Neural crest cell (in vitro differentiated cells): ENCODE measurements at regions not wholly inside any gene's neighbourhood (a gene's known extent, or its start where the extent isn't known, plus 50 kb on each side); places are given as distances from the start of the nearest gene placed in this dataset.

Experiments
- DNase-seq: peaks from one replicate; pipeline ENCODE4 v3.0.0; 2021; ENCODE audit warnings: low read depth, mixed read lengths, low spot score
- H3K27ac Mint-ChIP-seq: one replicate; pipeline ENCODE4 v1.8.0; 2021; ENCODE audit warnings: mild to moderate bottlenecking, mixed read lengths; ENCODE audit not compliant: unreplicated experiment
- H3K27me3 Mint-ChIP-seq: 2 replicates; pipeline ENCODE4 v1.8.0; 2021; ENCODE audit warnings: low read depth, mild to moderate bottlenecking, mixed read lengths
- H3K36me3 Mint-ChIP-seq: 2 replicates; pipeline ENCODE4 v1.8.0; 2021; ENCODE audit warnings: low read depth, mild to moderate bottlenecking, mixed read lengths
- H3K4me1 Mint-ChIP-seq: 2 replicates; pipeline ENCODE4 v1.8.0; 2021; ENCODE audit warnings: mixed read lengths
- H3K4me3 Mint-ChIP-seq: one replicate; pipeline ENCODE4 v1.8.0; 2021; ENCODE audit warnings: mild to moderate bottlenecking, mixed read lengths
- H3K9me3 Mint-ChIP-seq: 2 replicates; pipeline ENCODE4 v1.8.0; 2021; ENCODE audit warnings: mixed read lengths
- TF ChIP-seq, protein P1 (sequence below): fragments of 200-600 bp; sonication (generic); conservative IDR thresholded peaks from 2 replicates; pipeline ENCODE4 v1.5.0; 2021; ENCODE audit warnings: antibody characterized with exemption, mild to moderate bottlenecking

DNA sequence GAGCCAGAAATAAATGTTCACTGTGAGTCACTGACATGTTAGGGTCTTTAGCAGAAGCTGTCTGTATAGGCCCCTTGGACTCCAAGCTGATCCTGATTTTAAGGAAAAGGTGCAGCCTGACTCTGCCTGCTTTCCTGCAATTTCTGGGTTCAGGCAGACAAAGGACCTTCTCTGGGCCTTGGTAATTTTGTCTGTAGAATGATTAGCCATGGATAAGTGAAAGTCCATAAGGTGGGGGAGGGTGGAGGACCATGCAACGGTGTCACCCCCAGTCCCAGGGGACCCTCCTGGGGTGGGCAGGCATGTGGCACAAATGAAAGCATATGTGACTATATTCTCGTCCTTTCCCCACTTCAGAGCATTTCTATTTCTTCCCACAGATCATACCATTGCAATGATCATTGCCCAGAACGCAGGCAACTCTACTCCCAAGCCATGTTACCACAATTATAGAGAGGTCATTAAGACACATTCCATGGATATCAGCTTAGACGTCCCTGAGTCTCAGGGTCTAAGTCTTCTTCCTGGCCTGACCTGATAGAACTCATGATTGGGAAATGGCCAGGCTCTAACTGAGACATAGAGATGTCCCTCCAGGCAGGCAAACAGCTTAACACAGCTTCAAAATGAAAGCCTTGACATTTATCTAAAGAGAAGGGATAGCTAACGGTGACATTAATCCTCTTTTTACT lies 157.9 kb upstream of the ALDH1B1 start:
- Mint-ChIP-seq H3K27ac (peak overlapping the region; percentile 21), H3K4me1 (peaks cover 23% of the 10 kb centered on the region), H3K36me3 (no peaks in the 10 kb centered on the region), H3K9me3 (no peaks in the 10 kb centered on the region), H3K27me3 (peaks cover 8% of the 10 kb centered on the region), H3K4me3 (no peak overlapping the region)
- TF ChIP-seq, protein P1, sequence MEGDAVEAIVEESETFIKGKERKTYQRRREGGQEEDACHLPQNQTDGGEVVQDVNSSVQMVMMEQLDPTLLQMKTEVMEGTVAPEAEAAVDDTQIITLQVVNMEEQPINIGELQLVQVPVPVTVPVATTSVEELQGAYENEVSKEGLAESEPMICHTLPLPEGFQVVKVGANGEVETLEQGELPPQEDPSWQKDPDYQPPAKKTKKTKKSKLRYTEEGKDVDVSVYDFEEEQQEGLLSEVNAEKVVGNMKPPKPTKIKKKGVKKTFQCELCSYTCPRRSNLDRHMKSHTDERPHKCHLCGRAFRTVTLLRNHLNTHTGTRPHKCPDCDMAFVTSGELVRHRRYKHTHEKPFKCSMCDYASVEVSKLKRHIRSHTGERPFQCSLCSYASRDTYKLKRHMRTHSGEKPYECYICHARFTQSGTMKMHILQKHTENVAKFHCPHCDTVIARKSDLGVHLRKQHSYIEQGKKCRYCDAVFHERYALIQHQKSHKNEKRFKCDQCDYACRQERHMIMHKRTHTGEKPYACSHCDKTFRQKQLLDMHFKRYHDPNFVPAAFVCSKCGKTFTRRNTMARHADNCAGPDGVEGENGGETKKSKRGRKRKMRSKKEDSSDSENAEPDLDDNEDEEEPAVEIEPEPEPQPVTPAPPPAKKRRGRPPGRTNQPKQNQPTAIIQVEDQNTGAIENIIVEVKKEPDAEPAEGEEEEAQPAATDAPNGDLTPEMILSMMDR = no peak
- DNase-seq = no peak

DNA sequence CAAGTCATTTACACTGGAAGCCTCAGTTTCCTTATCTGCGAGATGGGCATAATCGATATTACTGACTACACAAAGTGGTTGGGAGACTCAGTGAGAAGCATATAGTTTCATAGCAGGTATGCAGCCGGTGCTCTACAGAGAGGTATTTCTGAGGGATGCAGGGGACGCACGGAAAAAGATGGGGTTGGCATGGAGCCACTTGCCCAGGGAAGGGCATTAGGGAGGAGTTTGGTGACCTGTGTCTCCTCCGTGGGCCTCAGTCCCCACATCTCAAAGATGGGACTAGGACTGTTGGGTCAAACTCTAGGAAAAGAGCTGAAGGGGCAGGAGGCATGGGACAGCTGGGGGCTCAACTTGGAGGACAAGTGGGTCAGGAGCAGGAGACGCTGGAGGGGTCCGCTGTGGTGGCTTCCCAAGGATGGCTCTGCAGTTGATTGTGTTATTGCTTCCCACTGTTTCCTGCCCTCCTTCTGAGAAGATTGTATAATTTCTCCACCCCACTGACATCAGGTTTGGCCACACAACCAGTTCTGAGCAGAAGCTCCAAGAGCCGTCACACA lies 158.6 kb upstream of the ALDH1B1 start:
- DNase-seq = no peak
- Mint-ChIP-seq H3K36me3 (no peaks in the 10 kb centered on the region), H3K4me1 (peaks cover 30% of the 10 kb centered on the region), H3K27me3 (peaks cover 15% of the 10 kb centered on the region), H3K4me3 (no peak overlapping the region), H3K27ac (no peak overlapping the region), H3K9me3 (no peaks in the 10 kb centered on the region)
- TF ChIP-seq, protein P1 = no peak

DNA sequence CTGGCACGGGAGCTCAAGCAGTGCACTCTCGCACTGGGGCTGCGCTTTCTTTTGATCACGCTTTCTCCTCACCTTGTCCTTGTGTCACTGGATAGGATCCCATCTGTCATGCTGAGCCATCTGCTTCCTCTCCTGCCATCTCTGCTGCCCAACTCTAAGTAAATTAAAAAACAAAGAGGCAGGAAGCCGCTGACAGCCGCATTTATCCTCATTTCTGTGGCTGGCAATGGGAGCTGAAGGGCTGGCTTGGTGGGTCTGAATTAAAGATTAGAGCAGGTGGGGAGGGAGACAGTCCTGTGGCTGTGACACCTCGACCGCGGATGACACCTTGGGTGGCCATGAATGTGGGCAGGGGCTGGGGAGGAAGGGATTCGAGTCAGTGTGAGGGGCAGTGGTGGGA lies 159.2 kb upstream of the ALDH1B1 start:
- Mint-ChIP-seq H3K4me1 (peaks cover 35% of the 10 kb centered on the region), H3K27me3 (peaks cover 21% of the 10 kb centered on the region), H3K27ac (no peak overlapping the region), H3K4me3 (no peak overlapping the region), H3K9me3 (no peaks in the 10 kb centered on the region), H3K36me3 (no peaks in the 10 kb centered on the region)
- TF ChIP-seq, protein P1 = no peak
- DNase-seq = no peak

DNA sequence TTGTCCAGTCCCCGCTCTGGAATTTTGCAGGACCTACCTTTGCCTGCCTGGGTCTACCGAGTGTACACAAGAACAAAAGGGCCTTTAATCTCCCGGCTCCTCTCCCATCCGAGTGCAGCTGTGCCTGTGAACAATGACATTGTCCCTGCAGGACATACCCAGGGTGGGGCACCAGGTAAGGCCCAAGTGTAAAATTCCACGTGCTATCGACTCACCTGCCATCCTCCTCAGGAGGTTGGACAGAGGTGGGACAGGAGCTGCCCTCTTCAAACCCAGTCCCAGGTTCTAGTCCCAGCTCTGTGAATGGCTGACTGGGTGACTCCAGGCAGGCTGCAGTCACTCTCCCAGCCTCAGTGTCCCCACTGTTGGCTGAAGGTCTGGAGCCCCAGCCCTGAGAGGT lies 159.6 kb upstream of the ALDH1B1 start:
- H3K4me3 Mint-ChIP-seq = no peak overlapping the region
- H3K9me3 Mint-ChIP-seq = no peaks in the 10 kb centered on the region
- peak overlapping the region; percentile 39 for H3K27ac Mint-ChIP-seq
- peaks cover 35% of the 10 kb centered on the region for H3K4me1 Mint-ChIP-seq
- DNase-seq = no peak
- H3K36me3 Mint-ChIP-seq = no peaks in the 10 kb centered on the region
- peaks cover 25% of the 10 kb centered on the region for H3K27me3 Mint-ChIP-seq
- TF ChIP-seq, protein P1 = no peak

DNA sequence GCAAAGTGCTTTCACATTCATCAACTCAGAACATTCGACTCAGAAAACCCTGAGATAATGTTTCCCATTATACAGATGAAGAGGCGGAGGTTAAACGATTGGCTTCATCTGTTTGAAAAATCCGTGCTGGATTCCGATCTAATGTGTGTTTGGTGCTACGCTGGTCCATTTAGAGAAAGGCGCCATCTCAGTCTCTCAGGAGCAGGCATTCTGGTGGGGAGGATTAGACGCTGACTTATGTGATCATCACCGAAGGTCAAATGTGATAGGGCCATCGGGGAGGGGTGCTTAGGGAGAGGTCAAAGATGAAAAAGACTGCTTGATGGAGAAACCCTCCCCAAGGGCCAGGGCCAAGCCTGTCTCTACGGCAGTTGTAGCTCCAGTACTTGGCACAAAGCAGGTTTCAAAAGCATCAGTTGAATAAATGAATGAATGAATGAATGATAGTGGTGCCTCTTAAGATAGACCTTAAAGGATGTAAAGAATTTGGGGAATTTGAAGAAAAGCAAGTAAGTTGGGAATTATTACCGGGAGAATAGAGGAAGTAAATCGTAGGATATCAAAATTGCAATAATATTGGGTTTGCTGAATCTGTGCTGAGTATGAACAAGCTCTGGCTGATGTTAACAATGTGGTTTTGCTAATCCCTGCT lies 160.6 kb upstream of the SHB start:
- Mint-ChIP-seq H3K27me3 (peaks cover 36% of the 10 kb centered on the region), H3K4me3 (no peak overlapping the region), H3K4me1 (peaks cover 35% of the 10 kb centered on the region), H3K9me3 (no peaks in the 10 kb centered on the region), H3K27ac (no peak overlapping the region), H3K36me3 (no peaks in the 10 kb centered on the region)
- TF ChIP-seq, protein P1 = no peak
- no peak for DNase-seq
